ENCODE measurements at regions not wholly inside any gene's neighbourhood (a gene's known extent, or its start where the extent isn't known, plus 50 kb on each side); places are given as distances from the start of the nearest gene placed in this dataset.

- no peaks in the 10 kb centered on the region for H3K27me3 Mint-ChIP-seq (ENCODE audit: insufficient read depth, low read depth, poor library complexity)
- Histone ChIP-seq H3K9me2 (ENCODE audit: insufficient read depth) (peaks cover 13% of the 10 kb centered on the region), H3K4me2 (no peak overlapping the region), H3K27ac (ENCODE audit: low read depth) (no peak overlapping the region), H4K20me1 (replicated peaks; ENCODE audit: insufficient read depth) (no peaks in the 10 kb centered on the region), H3K4me1 (ENCODE audit: insufficient read depth) (no peaks in the 10 kb centered on the region), H3K4me3 (no peak overlapping the region), H2AFZ (no peak overlapping the region), H3K79me2 (replicated peaks; ENCODE audit: insufficient read depth) (no peaks in the 10 kb centered on the region), H3K27me3 (ENCODE audit: insufficient read depth) (no peaks in the 10 kb centered on the region), H3F3A (replicated peaks; ENCODE audit: low read depth) (no peaks in the 10 kb centered on the region), H3K36me3 (ENCODE audit: insufficient read depth) (no peaks in the 10 kb centered on the region)
- H3K36me3 Mint-ChIP-seq (ENCODE audit: low read depth), result 0 out of 3 replicates have a peak, but pooled peaks cover under 1% of the 10 kb centered on the region
- H3K9me3 Mint-ChIP-seq, result 0 out of 3 replicates have a peak, but pooled peaks cover under 1% of the 10 kb centered on the region
- ATAC-seq (no peak), DNase-seq (ENCODE audit: low spot score) (no peak)
- TF ChIP-seq ZNF462 (CRISPR knock-in tag; IDR thresholded peaks at IDR 0.05), result no peak
- no peak for TF ChIP-seq ZNF331 (CRISPR knock-in tag; IDR thresholded peaks at IDR 0.05; ENCODE audit: low read depth)
- no peak for TF ChIP-seq JUNB (IDR thresholded peaks at IDR 0.05; ENCODE audit: unreplicated experiment)
- TF ChIP-seq CTCF (conservative IDR thresholded peaks at IDR 0.05; ENCODE audit: low read depth in 2 of 2), result no peak
- no peak for TF ChIP-seq EZH2 (IDR thresholded peaks at IDR 0.05; ENCODE audit: low read depth, unreplicated experiment)
- no peak for TF ChIP-seq CREB1 (CRISPR knock-in tag; IDR thresholded peaks at IDR 0.05; ENCODE audit: low read depth)
- no peak for TF ChIP-seq EZH2phosphoT487 (IDR thresholded peaks at IDR 0.05; ENCODE audit: unreplicated experiment)
- no peaks in the 10 kb centered on the region for H3K4me1 Mint-ChIP-seq
- H3K4me3 Mint-ChIP-seq, result no peak overlapping the region
- H3K27ac Mint-ChIP-seq, result no peak overlapping the region
Measured at GRCh38 chr11:27786331-27786730, 86.1 kb upstream of the BDNF start.
